Common myeloid progenitor, CD34-positive (primary cell): ENCODE measurements at regions not wholly inside any gene's neighbourhood (a gene's known extent, or its start where the extent isn't known, plus 50 kb on each side); places are given as distances from the start of the nearest gene placed in this dataset.
A peak's percentile ranks its signal among the peaks of the same experiment; 100 is the strongest.

Experiments used
- CTCF ChIA-PET: fragments of 350-600 bp; sonication (Branson Sonifier 250); formaldehyde crosslinking; loops from one replicate; lab custom pipeline; 2021; ENCODE audit warnings: antibody characterized with exemption; lab: Charles Lee
- POLR2A ChIA-PET: fragments of 350-600 bp; sonication (Branson Sonifier 250); formaldehyde crosslinking; loops from one replicate; lab custom pipeline; 2021; ENCODE audit warnings: antibody characterized with exemption; lab: Charles Lee
- DNase-seq, 3 donors: peaks; one replicate each; pipeline versions ENCODE4 v3.0.0 to v3.0.0-alpha.2; 2013
- H3K27ac ChIP-seq, 2 experiments: 1 replicate in 1 of 2; 2 replicates in 1 of 2; pipeline ENCODE4 v1.7.0; 2013; ENCODE audit warnings: inconsistent platforms in 2 of 2, low read length in 2 of 2, mild to moderate bottlenecking in 2 of 2, low read depth in 1 of 2, moderate library complexity in 1 of 2; ENCODE audit not compliant: severe bottlenecking in 2 of 2, insufficient read depth in 1 of 2, poor library complexity in 1 of 2
- H3K27me3 ChIP-seq, 5 experiments: replicated peaks in 2 of 5; 1 replicate in 3 of 5; 2 replicates in 2 of 5; pipeline versions ENCODE4 v1.6.1 to v1.7.0; 2013; ENCODE audit warnings: low read length in 4 of 5, mild to moderate bottlenecking in 2 of 5, moderate library complexity in 2 of 5, inconsistent platforms in 1 of 5; ENCODE audit not compliant: insufficient read depth in 5 of 5, control insufficient read depth in 4 of 5
- H3K36me3 ChIP-seq, 4 experiments: 1 replicate in 2 of 4; 2 replicates in 2 of 4; pipeline versions ENCODE4 v1.6.1 to v1.7.0; 2013; ENCODE audit warnings: low read length in 3 of 4, control low read depth in 1 of 4, mild to moderate bottlenecking in 1 of 4; ENCODE audit not compliant: control insufficient read depth in 4 of 4, insufficient read depth in 4 of 4
- H3K4me1 ChIP-seq, 4 experiments: 1 replicate in 3 of 4; 2 replicates in 1 of 4; pipeline versions ENCODE4 v1.6.1 to v1.7.1; 2013; ENCODE audit warnings: low read length in 3 of 4, mild to moderate bottlenecking in 3 of 4, control low read depth in 1 of 4, inconsistent platforms in 1 of 4, moderate library complexity in 1 of 4; ENCODE audit not compliant: control insufficient read depth in 4 of 4, insufficient read depth in 4 of 4; ENCODE audit errors: control extremely low read depth in 1 of 4
- H3K4me3 ChIP-seq, 7 experiments: 1 replicate in 4 of 7; 2 replicates in 3 of 7; pipeline versions ENCODE4 v1.5.1 to v1.7.0; 2013; ENCODE audit warnings: mild to moderate bottlenecking in 7 of 7, low read length in 6 of 7, moderate library complexity in 6 of 7, inconsistent platforms in 2 of 7, low read depth in 2 of 7, control low read depth in 1 of 7; ENCODE audit not compliant: insufficient read depth in 4 of 7, control insufficient read depth in 1 of 7; ENCODE audit errors: extremely low read depth in 1 of 7
- H3K9me3 ChIP-seq, 5 experiments: 1 replicate in 4 of 5; 2 replicates in 1 of 5; pipeline versions ENCODE4 v1.6.1 to v1.7.1; 2013; ENCODE audit warnings: low read length in 4 of 5, mild to moderate bottlenecking in 2 of 5, inconsistent platforms in 1 of 5, low read depth in 1 of 5, moderate library complexity in 1 of 5; ENCODE audit not compliant: control insufficient read depth in 4 of 5, insufficient read depth in 2 of 5; ENCODE audit errors: control extremely low read depth in 1 of 5
- WGBS: methylation state at CpG from one replicate; pipeline ENCODE4 v1.1.5; 2013; ENCODE audit not compliant: insufficient coverage; 5-methylcytosine and 5-hydroxymethylcytosine counted together

DNA sequence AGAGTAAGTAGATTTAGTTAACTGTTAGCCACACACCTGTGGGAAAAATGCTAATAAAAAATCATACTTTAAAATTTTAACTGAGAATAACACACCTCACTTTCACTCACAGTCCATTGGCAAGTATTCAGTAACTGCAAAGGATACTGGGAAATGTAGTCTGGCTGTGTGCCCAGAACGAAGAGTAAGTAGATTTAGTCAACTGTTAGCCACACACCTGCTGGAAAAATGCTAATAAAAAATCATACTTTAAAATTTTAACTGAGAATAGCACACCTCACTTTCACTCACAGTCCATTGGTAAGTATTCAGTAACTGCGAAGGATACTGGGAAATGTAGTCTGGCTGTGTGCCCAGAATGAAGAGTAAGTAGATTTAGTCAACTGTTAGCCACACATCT, 178.4 kb upstream of the NWD2 start:
- ChIA-PET POLR2A (no interaction called here), CTCF (no interaction called here)
- H3K9me3 ChIP-seq, result no peaks in the 10 kb centered on the region
- no peaks in the 10 kb centered on the region for H3K36me3 ChIP-seq
- H3K4me3 ChIP-seq, result no peak overlapping the region
- H3K4me1 ChIP-seq, result no peaks in the 10 kb centered on the region
- no peaks in the 10 kb centered on the region for H3K27me3 ChIP-seq
- no peak overlapping the region for H3K27ac ChIP-seq
- WGBS, result no CpG with 5 or more reads among the region's 2 CpGs
- DNase-seq, result peak in 1 of 3 donors; percentile 1

DNA sequence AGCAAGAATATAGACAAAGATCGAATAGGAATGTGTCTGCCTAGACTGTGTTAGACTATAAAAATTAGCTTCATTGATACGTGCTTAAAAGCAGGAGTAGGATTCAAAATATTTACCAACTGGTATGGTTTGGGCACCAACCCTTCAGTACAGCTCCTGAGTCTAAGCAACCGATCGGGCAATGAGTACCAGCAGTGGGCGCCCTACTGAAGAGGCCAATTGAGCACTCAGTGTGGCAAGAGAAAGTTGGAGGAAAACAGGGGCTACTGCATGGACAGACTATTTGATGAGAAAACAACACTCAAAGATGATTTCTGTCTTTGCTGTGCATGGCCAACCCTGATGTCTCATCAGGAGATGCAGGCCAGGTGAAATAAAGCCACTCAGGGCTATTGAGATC, 176.0 kb upstream of the NWD2 start:
- H3K27ac ChIP-seq, result no peak overlapping the region
- no peaks in the 10 kb centered on the region for H3K4me1 ChIP-seq
- no peaks in the 10 kb centered on the region for H3K9me3 ChIP-seq
- DNase-seq, result no peak
- WGBS, result 47% methylated on average over 5 of the region's 5 CpGs
- H3K4me3 ChIP-seq, result no peak overlapping the region
- CTCF ChIA-PET, result no interaction called here
- POLR2A ChIA-PET, result no interaction called here
- H3K27me3 ChIP-seq, result no peaks in the 10 kb centered on the region
- no peaks in the 10 kb centered on the region for H3K36me3 ChIP-seq

DNA sequence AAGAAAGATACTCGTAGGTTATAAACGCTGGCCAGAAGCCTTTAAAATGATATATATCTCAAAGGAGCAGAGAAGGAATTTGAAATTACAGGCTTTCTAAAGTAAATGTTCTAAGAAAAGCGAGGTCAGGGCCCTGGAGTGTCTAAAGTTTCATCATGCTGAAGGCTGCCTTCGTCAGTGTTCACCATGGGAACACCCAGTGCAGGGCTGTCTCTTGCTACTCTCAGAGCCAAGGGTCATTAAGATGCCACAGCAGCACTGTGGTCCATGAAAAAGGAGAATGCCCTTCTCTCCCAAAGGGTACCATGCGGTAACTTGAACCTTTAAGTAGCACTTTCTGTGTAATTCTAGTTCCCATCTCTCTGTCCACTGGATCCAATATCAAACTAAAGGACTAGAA, 174.5 kb upstream of the NWD2 start:
- Histone ChIP-seq H3K27ac (no peak overlapping the region), H3K27me3 (no peaks in the 10 kb centered on the region), H3K4me1 (no peaks in the 10 kb centered on the region), H3K4me3 (no peak overlapping the region), H3K36me3 (no peaks in the 10 kb centered on the region), H3K9me3 (no peaks in the 10 kb centered on the region)
- 86% methylated on average over 5 of the region's 5 CpGs for WGBS
- POLR2A ChIA-PET, result no interaction called here
- CTCF ChIA-PET, result interaction anchor here (1.0 kb wide), 1 partner anchor 12 kb away, joined by 3 read pairs; no protein-coding TSS in a partner anchor
- DNase-seq, result no peak

GRCh38 chr4:37071576-37071975, 173.0 kb upstream of the NWD2 start:
- 92% methylated on average over 2 of the region's 3 CpGs for WGBS
- H3K4me1 ChIP-seq, result no peaks in the 10 kb centered on the region
- no peak for DNase-seq
- no peaks in the 10 kb centered on the region for H3K27me3 ChIP-seq
- H3K27ac ChIP-seq, result no peak overlapping the region
- H3K36me3 ChIP-seq, result no peaks in the 10 kb centered on the region
- no peak overlapping the region for H3K4me3 ChIP-seq
- ChIA-PET POLR2A (no interaction called here), CTCF (no interaction called here)
- H3K9me3 ChIP-seq, result no peaks in the 10 kb centered on the region

DNA sequence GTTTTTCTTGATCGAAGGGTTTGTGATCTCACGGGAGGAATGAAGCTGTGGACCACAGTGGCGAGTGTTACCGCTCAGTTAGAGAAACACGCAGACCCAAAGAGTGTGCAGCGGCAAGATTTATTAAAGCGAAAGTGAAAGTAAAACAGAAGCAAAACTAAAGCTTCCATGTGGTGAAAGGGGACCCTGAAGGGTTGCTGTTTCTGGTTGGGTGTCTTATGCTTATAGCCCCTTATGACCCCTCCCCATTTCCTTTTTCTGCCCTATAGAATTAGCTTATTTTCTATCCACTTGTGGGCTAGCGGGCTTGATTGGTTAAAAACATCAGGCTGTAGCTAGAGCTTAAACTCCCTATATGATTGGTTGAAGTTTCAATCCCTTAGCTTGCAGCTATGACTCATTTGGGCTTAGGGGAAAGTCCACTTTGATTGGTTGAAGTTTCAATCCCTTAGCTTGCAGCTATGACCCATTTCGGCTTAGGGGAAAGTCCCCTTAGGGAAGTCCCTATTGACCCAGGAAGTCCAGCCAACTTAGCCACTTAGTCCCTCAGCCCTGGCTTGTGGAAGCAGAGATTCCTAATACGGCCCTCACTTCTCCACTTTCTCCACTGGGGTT, 171.2 kb upstream of the NWD2 start:
- Histone ChIP-seq H3K36me3 (no peaks in the 10 kb centered on the region), H3K9me3 (no peaks in the 10 kb centered on the region), H3K4me3 (no peak overlapping the region), H3K4me1 (no peaks in the 10 kb centered on the region), H3K27ac (no peak overlapping the region), H3K27me3 (no peaks in the 10 kb centered on the region)
- WGBS, result 94% methylated on average over 8 of the region's 10 CpGs
- ChIA-PET CTCF (no interaction called here), POLR2A (interaction anchor here (0.6 kb wide), 1 partner anchor 8 kb away, joined by 4 read pairs; no protein-coding TSS in a partner anchor)
- peak in 2 of 3 donors; percentile 11 to 15 for DNase-seq

DNA sequence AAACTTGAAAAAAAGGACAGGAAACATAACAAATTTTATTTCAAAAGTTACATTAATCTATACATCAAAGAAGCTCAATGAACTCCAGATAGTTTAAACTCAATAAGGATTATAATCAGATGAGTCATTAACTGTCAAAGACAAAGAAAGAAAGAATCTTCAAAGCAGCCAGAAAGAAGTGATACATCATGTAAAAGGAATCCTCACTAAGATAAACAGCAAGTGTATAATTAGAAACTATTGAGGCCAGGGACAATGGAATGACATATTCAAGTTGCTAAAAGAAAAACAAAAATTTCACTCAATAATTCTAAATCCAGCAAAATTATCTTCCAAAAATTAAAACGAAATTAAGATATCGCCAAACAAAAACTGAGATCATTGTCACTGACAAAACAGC, 161.6 kb upstream of the NWD2 start:
- CTCF ChIA-PET, result no interaction called here
- peaks cover 0 to 6% (median 0%) of the 10 kb centered on the region in 5 experiments for H3K9me3 ChIP-seq
- H3K36me3 ChIP-seq, result no peaks in the 10 kb centered on the region
- H3K4me1 ChIP-seq, result no peaks in the 10 kb centered on the region
- DNase-seq, result no peak
- POLR2A ChIA-PET, result no interaction called here
- no peak overlapping the region for H3K27ac ChIP-seq
- no peaks in the 10 kb centered on the region for H3K27me3 ChIP-seq
- H3K4me3 ChIP-seq, result no peak overlapping the region
- no CpG with 5 or more reads among the region's 2 CpGs for WGBS

- Histone ChIP-seq H3K9me3 (peaks cover 0 to 4% (median 0%) of the 10 kb centered on the region in 5 experiments), H3K36me3 (no peaks in the 10 kb centered on the region), H3K4me1 (no peaks in the 10 kb centered on the region), H3K4me3 (no peak overlapping the region), H3K27me3 (no peaks in the 10 kb centered on the region), H3K27ac (no peak overlapping the region)
- DNase-seq, result no peak
- ChIA-PET POLR2A (no interaction called here), CTCF (no interaction called here)
- 100% methylated on average over 1 of the region's 1 CpG for WGBS
Observed at GRCh38 chr4:37095925-37096324, 148.6 kb upstream of the NWD2 start.
